ENCODE measurements at regions not wholly inside any gene's neighbourhood (a gene's known extent, or its start where the extent isn't known, plus 50 kb on each side); places are given as distances from the start of the nearest gene placed in this dataset.
"Not testable (repeated sequence)": the region's sequence is repeated elsewhere in the genome, so short reads cannot be mapped to it uniquely, and the experiment has no call there.

DNA sequence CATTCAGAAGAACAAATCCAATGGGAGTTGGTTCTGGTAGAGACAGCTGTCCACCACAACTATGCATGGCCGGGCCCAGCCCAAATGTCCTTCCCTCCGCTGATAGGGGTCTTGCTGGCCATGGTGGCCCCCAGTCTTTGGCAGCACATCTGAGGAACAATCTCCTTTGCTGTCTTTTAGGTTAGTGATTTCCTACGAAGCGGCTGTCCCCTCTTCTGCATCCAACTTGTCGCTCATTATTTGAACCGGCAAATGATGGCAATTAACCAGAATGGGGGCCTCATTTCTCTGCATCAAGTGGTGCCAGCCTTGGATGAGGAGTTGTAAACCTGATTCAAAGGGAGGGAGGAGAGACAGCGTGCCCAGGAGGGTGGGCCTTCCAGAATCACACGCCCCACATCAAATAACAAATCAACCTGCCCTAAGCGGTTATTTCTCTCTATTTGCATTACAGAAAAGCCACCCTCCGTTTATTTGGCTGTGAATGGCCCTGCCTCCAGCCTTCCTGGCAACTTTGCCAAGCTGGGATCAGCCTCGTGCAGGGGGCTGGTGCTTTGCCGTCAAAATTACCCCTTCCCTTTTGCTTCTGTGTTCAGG is 156.5 kb downstream of the RGS9 start:
- DNase-seq = no peak
- H3K27ac ChIP-seq (ENCODE audit: low read length in 2 of 2) = no peak overlapping the region
- POLR2A ChIA-PET = no interaction called here
- H3K36me3 ChIP-seq (replicated peaks in 1 of 2; ENCODE audit: control extremely low read depth in 1 of 2, control insufficient read depth in 1 of 2, extremely low read depth in 1 of 2, insufficient read depth in 2 of 2, low read length in 1 of 2) = no peaks in the 10 kb centered on the region
- H2AFZ ChIP-seq (ENCODE audit: insufficient read depth, low read depth, low read length, poor library complexity, severe bottlenecking) = no peak overlapping the region
- Mint-ChIP-seq H3K27ac (no peak overlapping the region), H3K27me3 (peaks cover 12% of the 10 kb centered on the region), H3K9me3 (ENCODE audit: insufficient read depth) (no peaks in the 10 kb centered on the region), H3K4me1 (no peaks in the 10 kb centered on the region), H3K4me3 (no peak overlapping the region)
- no peaks in the 10 kb centered on the region for H3K4me1 ChIP-seq (ENCODE audit: control insufficient read depth in 2 of 2, insufficient read depth in 2 of 2, low read length in 2 of 2)
- intact Hi-C loops (cut with micrococcal nuclease) = loop anchor here (5.0 kb wide), 1 partner anchor 1274 kb away; no protein-coding TSS in a partner anchor
- no peaks in the 10 kb centered on the region for H3K27me3 ChIP-seq (replicated peaks in 1 of 4; ENCODE audit: control extremely low read depth in 1 of 4, control insufficient read depth in 3 of 4, insufficient read depth in 4 of 4, low read length in 3 of 4)
- CTCF ChIA-PET = interaction anchor here (1.1 to 5.2 kb wide), 3 partner anchors 858 to 876 kb away, joined by 3 to 51 read pairs (median 4); no protein-coding TSS in a partner anchor
- no peaks in the 10 kb centered on the region for H3K79me2 ChIP-seq (ENCODE audit: control insufficient read depth, insufficient read depth, low read length)
- no peak overlapping the region for H3K9ac ChIP-seq (ENCODE audit: low read length)
- no peak for ATAC-seq (ENCODE audit: low read depth)
- H3K4me2 ChIP-seq (replicated peaks; ENCODE audit: low read depth, low read length, poor library complexity, severe bottlenecking) = no peak overlapping the region
- no peaks in the 10 kb centered on the region for H4K20me1 ChIP-seq (ENCODE audit: control insufficient read depth, insufficient read depth, low read length, poor library complexity, severe bottlenecking)
- WGBS (ENCODE audit: insufficient coverage) = 72% methylated on average over 7 of the region's 12 CpGs
- no peaks in the 10 kb centered on the region for H3K9me3 ChIP-seq (ENCODE audit: control extremely low read depth in 1 of 3, control insufficient read depth in 2 of 3, insufficient read depth in 1 of 3, low read length in 2 of 3)
- H3K4me3 ChIP-seq (ENCODE audit: control extremely low read depth in 1 of 5, extremely low read depth in 1 of 5, insufficient read depth in 1 of 5, low read depth in 2 of 5, low read length in 4 of 5) = no peak overlapping the region
- TF ChIP-seq EZH2 (IDR thresholded peaks at IDR 0.05; ENCODE audit: borderline replicate concordance, insufficient read depth, low read depth, low read length, poor library complexity, severe bottlenecking) = no peak
- TF ChIP-seq, protein P1, sequence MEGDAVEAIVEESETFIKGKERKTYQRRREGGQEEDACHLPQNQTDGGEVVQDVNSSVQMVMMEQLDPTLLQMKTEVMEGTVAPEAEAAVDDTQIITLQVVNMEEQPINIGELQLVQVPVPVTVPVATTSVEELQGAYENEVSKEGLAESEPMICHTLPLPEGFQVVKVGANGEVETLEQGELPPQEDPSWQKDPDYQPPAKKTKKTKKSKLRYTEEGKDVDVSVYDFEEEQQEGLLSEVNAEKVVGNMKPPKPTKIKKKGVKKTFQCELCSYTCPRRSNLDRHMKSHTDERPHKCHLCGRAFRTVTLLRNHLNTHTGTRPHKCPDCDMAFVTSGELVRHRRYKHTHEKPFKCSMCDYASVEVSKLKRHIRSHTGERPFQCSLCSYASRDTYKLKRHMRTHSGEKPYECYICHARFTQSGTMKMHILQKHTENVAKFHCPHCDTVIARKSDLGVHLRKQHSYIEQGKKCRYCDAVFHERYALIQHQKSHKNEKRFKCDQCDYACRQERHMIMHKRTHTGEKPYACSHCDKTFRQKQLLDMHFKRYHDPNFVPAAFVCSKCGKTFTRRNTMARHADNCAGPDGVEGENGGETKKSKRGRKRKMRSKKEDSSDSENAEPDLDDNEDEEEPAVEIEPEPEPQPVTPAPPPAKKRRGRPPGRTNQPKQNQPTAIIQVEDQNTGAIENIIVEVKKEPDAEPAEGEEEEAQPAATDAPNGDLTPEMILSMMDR (IDR thresholded peaks at IDR 0.05) = no peak

DNA sequence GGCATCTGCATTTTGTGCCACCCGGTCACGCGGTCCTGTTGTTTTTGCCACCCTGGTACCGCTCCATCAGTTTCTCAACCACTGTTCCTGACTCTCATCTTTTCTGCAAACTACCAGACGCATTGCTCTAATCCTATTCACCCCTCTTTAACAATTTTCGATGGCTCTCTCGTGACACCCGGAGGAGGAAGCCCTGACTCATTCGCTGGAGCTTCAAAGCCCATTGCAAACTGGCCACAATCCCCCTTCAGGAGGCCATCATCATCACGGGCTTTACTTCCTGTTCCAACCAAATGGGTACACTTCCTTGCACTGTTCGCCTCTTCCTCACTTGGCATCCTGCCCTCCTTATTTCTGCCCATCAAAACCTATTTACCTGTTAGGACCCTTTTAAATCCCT is 155.3 kb downstream of the RGS9 start:
- POLR2A ChIA-PET = no interaction called here
- TF ChIP-seq, protein P1 (IDR thresholded peaks at IDR 0.05) = no peak
- no peak for TF ChIP-seq EZH2 (IDR thresholded peaks at IDR 0.05; ENCODE audit: borderline replicate concordance, insufficient read depth, low read depth, low read length, poor library complexity, severe bottlenecking)
- 60% methylated on average over 11 of the region's 11 CpGs for WGBS (ENCODE audit: insufficient coverage)
- intact Hi-C loops (cut with micrococcal nuclease) = loop anchor here (5.0 kb wide), 1 partner anchor 1275 kb away; no protein-coding TSS in a partner anchor
- Histone ChIP-seq H3K27me3 (replicated peaks in 1 of 4; ENCODE audit: control extremely low read depth in 1 of 4, control insufficient read depth in 3 of 4, insufficient read depth in 4 of 4, low read length in 3 of 4) (no peaks in the 10 kb centered on the region), H3K4me3 (ENCODE audit: control extremely low read depth in 1 of 5, extremely low read depth in 1 of 5, insufficient read depth in 1 of 5, low read depth in 2 of 5, low read length in 4 of 5) (no peak overlapping the region), H3K9me3 (ENCODE audit: control extremely low read depth in 1 of 3, control insufficient read depth in 2 of 3, insufficient read depth in 1 of 3, low read length in 2 of 3) (no peaks in the 10 kb centered on the region), H3K4me2 (replicated peaks; ENCODE audit: low read depth, low read length, poor library complexity, severe bottlenecking) (no peak overlapping the region), H3K4me1 (ENCODE audit: control insufficient read depth in 2 of 2, insufficient read depth in 2 of 2, low read length in 2 of 2) (no peaks in the 10 kb centered on the region), H3K79me2 (ENCODE audit: control insufficient read depth, insufficient read depth, low read length) (no peaks in the 10 kb centered on the region), H2AFZ (ENCODE audit: insufficient read depth, low read depth, low read length, poor library complexity, severe bottlenecking) (no peak overlapping the region), H4K20me1 (ENCODE audit: control insufficient read depth, insufficient read depth, low read length, poor library complexity, severe bottlenecking) (no peaks in the 10 kb centered on the region), H3K36me3 (replicated peaks in 1 of 2; ENCODE audit: control extremely low read depth in 1 of 2, control insufficient read depth in 1 of 2, extremely low read depth in 1 of 2, insufficient read depth in 2 of 2, low read length in 1 of 2) (no peaks in the 10 kb centered on the region), H3K9ac (ENCODE audit: low read length) (no peak overlapping the region), H3K27ac (ENCODE audit: low read length in 2 of 2) (no peak overlapping the region)
- CTCF ChIA-PET = interaction anchor here (5.2 kb wide), 1 partner anchor 872 kb away, joined by 51 read pairs; no protein-coding TSS in a partner anchor
- ATAC-seq (ENCODE audit: low read depth) (no peak), DNase-seq (no peak)
- Mint-ChIP-seq H3K27me3 (peaks cover 16% of the 10 kb centered on the region), H3K27ac (no peak overlapping the region), H3K4me1 (no peaks in the 10 kb centered on the region), H3K4me3 (no peak overlapping the region), H3K9me3 (ENCODE audit: insufficient read depth) (no peaks in the 10 kb centered on the region)

DNA sequence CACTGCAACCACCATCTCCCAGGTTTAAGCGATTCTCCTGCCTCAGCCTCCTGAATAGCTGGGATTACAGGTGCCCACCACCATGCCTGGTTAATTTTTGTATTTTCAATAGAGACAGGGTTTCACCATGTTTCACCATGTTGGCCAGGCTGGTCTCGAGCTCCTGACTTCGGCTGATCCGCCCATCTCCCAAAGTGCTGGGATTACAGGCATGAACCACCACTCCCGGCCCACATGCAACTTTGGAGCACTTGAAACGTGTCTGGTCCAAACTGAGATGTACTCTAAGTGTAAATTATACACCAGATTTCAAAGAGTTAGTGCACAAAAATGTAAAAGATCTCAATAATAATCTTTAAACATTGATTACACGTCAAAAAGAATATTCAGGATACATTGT is 154.1 kb downstream of the RGS9 start:
- intact Hi-C loops (cut with micrococcal nuclease) = loop anchor here (5.0 kb wide), 1 partner anchor 1276 kb away; no protein-coding TSS in a partner anchor
- 90% methylated on average over 3 of the region's 7 CpGs for WGBS (ENCODE audit: insufficient coverage)

More for the DNA sequence above, 154.1 kb downstream of the RGS9 start:
- H3K27ac ChIP-seq (ENCODE audit: low read length in 2 of 2); H2AFZ ChIP-seq (ENCODE audit: insufficient read depth, low read depth, low read length, poor library complexity, severe bottlenecking); H3K79me2 ChIP-seq (ENCODE audit: control insufficient read depth, insufficient read depth, low read length); H3K4me1 Mint-ChIP-seq; POLR2A ChIA-PET; H3K4me1 ChIP-seq (ENCODE audit: control insufficient read depth in 2 of 2, insufficient read depth in 2 of 2, low read length in 2 of 2); H3K4me2 ChIP-seq (replicated peaks; ENCODE audit: low read depth, low read length, poor library complexity, severe bottlenecking); H3K36me3 ChIP-seq (replicated peaks in 1 of 2; ENCODE audit: control extremely low read depth in 1 of 2, control insufficient read depth in 1 of 2, extremely low read depth in 1 of 2, insufficient read depth in 2 of 2, low read length in 1 of 2); H3K27ac Mint-ChIP-seq; H4K20me1 ChIP-seq (ENCODE audit: control insufficient read depth, insufficient read depth, low read length, poor library complexity, severe bottlenecking); H3K9me3 Mint-ChIP-seq (ENCODE audit: insufficient read depth); H3K9me3 ChIP-seq (ENCODE audit: control extremely low read depth in 1 of 3, control insufficient read depth in 2 of 3, insufficient read depth in 1 of 3, low read length in 2 of 3); DNase-seq; H3K9ac ChIP-seq (ENCODE audit: low read length); H3K27me3 ChIP-seq (replicated peaks in 1 of 4; ENCODE audit: control extremely low read depth in 1 of 4, control insufficient read depth in 3 of 4, insufficient read depth in 4 of 4, low read length in 3 of 4); H3K4me3 Mint-ChIP-seq; H3K4me3 ChIP-seq (ENCODE audit: control extremely low read depth in 1 of 5, extremely low read depth in 1 of 5, insufficient read depth in 1 of 5, low read depth in 2 of 5, low read length in 4 of 5); ATAC-seq (ENCODE audit: low read depth): not testable (repeated sequence)
- CTCF ChIA-PET = interaction anchor here (5.2 kb wide), 1 partner anchor 873 kb away, joined by 51 read pairs; no protein-coding TSS in a partner anchor
- H3K27me3 Mint-ChIP-seq = peaks cover 22% of the 10 kb centered on the region
